Stimulated activated CD8-positive, alpha-beta memory T cell treated with anti-CD3 and anti-CD28 coated beads, Interleukin-7, amount 100 ng/mL, for 1 hour (primary cell): ENCODE measurements at regions not wholly inside any gene's neighbourhood (a gene's known extent, or its start where the extent isn't known, plus 50 kb on each side); places are given as distances from the start of the nearest gene placed in this dataset.
"Not testable (repeated sequence)": the region's sequence is repeated elsewhere in the genome, so short reads cannot be mapped to it uniquely, and the experiment has no call there.

Experiments
- DNase-seq, 2 donors: peaks; one replicate each; pipeline ENCODE4 v3.0.0-alpha.2; 2020; ENCODE audit warnings: low read depth in 2 of 2

GRCh38 chr6:99668036-99668705, 61.5 kb downstream of the PRDM13 start:
- DNase-seq, result no peak

GRCh38 chr6:99689916-99690685, 83.5 kb downstream of the PRDM13 start:
- no peak for DNase-seq

- DNase-seq, result not testable (repeated sequence)
These were observed 95.7 kb downstream of the PRDM13 start for GRCh38 chr6:99702287-99702686.

GRCh38 chr6:99709062-99709461, 102.4 kb downstream of the PRDM13 start:
- no peak for DNase-seq

GRCh38 chr6:99711302-99711701, 104.7 kb downstream of the PRDM13 start:
- DNase-seq, result no peak

GRCh38 chr6:99711925-99712324, 105.3 kb downstream of the PRDM13 start:
- DNase-seq, result no peak

GRCh38 chr6:99712519-99712918, 105.9 kb downstream of the PRDM13 start:
- no peak for DNase-seq

GRCh38 chr6:99722043-99722442, 115.4 kb downstream of the PRDM13 start:
- DNase-seq, result not testable (repeated sequence)

GRCh38 chr6:99730237-99730636, 123.6 kb downstream of the PRDM13 start:
- not testable (repeated sequence) for DNase-seq

- no peak for DNase-seq
These were observed 129.7 kb downstream of the PRDM13 start for GRCh38 chr6:99736302-99736701.

GRCh38 chr6:99739526-99739925, 132.9 kb downstream of the PRDM13 start:
- no peak for DNase-seq

- no peak for DNase-seq
These were observed 134.5 kb downstream of the PRDM13 start for GRCh38 chr6:99741092-99741491.

- no peak for DNase-seq
These were observed 137.0 kb downstream of the PRDM13 start for GRCh38 chr6:99743647-99744046.

GRCh38 chr6:99745651-99746050, 139.0 kb downstream of the PRDM13 start:
- DNase-seq, result no peak

- peak; percentile 1 to 8 for DNase-seq
These were observed 139.7 kb downstream of the PRDM13 start for GRCh38 chr6:99746261-99746895.

- DNase-seq, result no peak
These were observed 155.1 kb downstream of the PRDM13 start for GRCh38 chr6:99761711-99762110.

GRCh38 chr6:99768166-99768565, 161.5 kb downstream of the PRDM13 start:
- no peak for DNase-seq

- no peak for DNase-seq
These were observed 173.3 kb downstream of the PRDM13 start for GRCh38 chr6:99779631-99780555.

GRCh38 chr6:99780556-99780885, 173.9 kb downstream of the PRDM13 start:
- no peak for DNase-seq

GRCh38 chr6:99789767-99790166, 183.1 kb downstream of the PRDM13 start:
- no peak for DNase-seq

GRCh38 chr6:99790679-99791078, 184.0 kb downstream of the PRDM13 start:
- DNase-seq, result no peak

- DNase-seq, result no peak
These were observed 192.2 kb downstream of the MCHR2 start for GRCh38 chr6:99801805-99802204.
